ENCODE measurements at regions not wholly inside any gene's neighbourhood (a gene's known extent, or its start where the extent isn't known, plus 50 kb on each side); places are given as distances from the start of the nearest gene placed in this dataset.
"Not testable (repeated sequence)": the region's sequence is repeated elsewhere in the genome, so short reads cannot be mapped to it uniquely, and the experiment has no call there.

GRCh38 chr14:89484051-89484844, 67.2 kb upstream of the FOXN3 start:
- no peaks in the 10 kb centered on the region for H3K4me1 ChIP-seq (ENCODE audit: insufficient read depth, low read length)
- no peaks in the 10 kb centered on the region for H3K9me3 ChIP-seq (ENCODE audit: control insufficient read depth, insufficient read depth, low read length)
- no peaks in the 10 kb centered on the region for H3K36me3 ChIP-seq (ENCODE audit: insufficient read depth, low read length)
- no peak overlapping the region for H3K9ac ChIP-seq (ENCODE audit: low read depth, low read length)

DNA sequence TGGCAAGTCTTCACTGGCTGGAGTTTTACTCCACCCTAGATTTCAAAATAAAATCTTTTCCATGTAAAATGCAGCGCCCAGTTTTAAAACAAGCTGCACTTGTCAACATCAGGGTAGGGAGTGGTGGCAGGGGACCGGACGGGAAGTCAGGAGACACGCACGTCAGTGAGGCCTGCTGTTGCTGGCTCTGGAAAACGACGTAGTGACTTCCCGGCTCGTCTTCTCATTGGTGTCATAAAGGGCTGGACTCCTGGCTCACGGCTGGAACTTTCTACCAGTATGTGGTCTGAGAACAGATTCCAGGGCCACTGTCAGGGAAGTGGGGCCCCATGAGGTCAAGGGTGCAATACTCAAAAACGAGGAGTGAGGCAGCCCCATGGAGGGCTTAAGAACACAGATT, 64.2 kb upstream of the FOXN3 start:
- Histone ChIP-seq H3K9me3 (ENCODE audit: control insufficient read depth, insufficient read depth, low read length) (no peaks in the 10 kb centered on the region), H3K36me3 (ENCODE audit: insufficient read depth, low read length) (no peaks in the 10 kb centered on the region), H3K4me1 (ENCODE audit: insufficient read depth, low read length) (no peaks in the 10 kb centered on the region), H3K9ac (ENCODE audit: low read depth, low read length) (no peak overlapping the region)

DNA sequence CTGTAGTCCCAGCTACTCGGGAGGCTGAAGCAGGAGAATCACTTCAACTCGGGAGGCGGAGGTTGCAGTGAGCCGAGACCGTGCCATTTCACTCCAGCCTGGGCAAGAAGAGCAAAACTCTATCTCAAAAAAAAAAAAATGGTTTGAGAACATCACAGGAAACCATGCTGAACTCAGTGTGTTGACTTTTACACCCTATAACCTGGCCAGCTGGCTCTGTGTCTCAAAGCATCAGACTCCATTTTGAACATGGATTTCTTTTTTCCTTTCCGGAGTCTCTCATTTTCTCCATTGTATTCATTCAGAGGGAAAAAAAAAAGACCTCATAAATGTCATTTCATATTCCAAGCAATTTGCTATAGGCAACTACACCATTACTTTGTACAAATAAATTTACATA, 63.2 kb upstream of the FOXN3 start:
- Histone ChIP-seq H3K9ac (ENCODE audit: low read depth, low read length) (no peak overlapping the region), H3K4me1 (ENCODE audit: insufficient read depth, low read length) (no peaks in the 10 kb centered on the region), H3K36me3 (ENCODE audit: insufficient read depth, low read length) (no peaks in the 10 kb centered on the region), H3K9me3 (ENCODE audit: control insufficient read depth, insufficient read depth, low read length) (no peaks in the 10 kb centered on the region)

DNA sequence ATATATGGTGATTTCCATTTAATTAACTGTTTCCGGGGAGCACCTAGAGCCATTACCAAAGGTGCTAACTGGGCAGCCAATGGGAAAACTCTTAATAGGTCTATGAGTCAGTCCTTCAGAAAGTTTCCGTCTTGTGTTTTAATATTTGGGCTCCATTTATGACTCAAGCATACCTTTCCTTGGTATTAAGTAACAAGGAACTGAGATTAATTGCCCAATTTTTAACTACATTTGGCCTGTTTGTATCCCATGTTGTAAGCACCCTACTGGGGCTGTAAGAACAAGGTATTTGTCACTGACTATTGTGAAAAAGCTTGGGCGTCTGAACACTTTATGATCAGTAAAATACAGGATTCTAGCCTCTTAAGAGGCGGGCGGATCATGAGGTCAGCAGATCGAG, 62.8 kb upstream of the FOXN3 start:
- Histone ChIP-seq H3K9ac (ENCODE audit: low read depth, low read length) (no peak overlapping the region), H3K9me3 (ENCODE audit: control insufficient read depth, insufficient read depth, low read length) (no peaks in the 10 kb centered on the region), H3K36me3 (ENCODE audit: insufficient read depth, low read length) (no peaks in the 10 kb centered on the region), H3K4me1 (ENCODE audit: insufficient read depth, low read length) (no peaks in the 10 kb centered on the region)

- H3K36me3 ChIP-seq (ENCODE audit: insufficient read depth, low read length) = no peaks in the 10 kb centered on the region
Observed at GRCh38 chr14:89477391-89477790, 60.4 kb upstream of the FOXN3 start.

DNA sequence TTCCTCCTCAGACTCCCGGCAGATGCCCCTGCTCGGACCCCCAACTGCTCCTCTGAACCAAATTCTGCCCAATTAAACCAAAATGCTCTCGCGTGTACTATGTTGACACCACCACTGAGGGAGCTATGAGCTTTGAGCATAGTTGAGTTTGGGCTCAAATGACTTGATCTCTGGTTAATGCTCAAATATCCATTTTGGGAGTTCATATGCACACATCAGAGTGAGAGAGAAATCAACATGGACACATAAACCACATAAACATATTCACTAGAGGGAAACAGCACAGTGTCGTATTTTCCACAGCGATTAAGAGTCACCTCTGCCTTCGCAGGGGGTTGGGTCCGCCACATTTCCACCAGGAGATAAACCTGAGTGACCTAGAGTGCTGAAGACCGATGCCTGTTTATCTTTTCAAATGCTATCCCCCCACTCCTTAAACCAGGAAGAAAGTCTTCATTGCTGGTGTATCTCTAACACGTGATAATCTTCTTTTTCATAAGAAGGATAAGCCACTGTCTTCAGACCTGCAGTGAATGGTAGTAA, 59.4 kb upstream of the FOXN3 start:
- Histone ChIP-seq H3K9me3 (ENCODE audit: control insufficient read depth, insufficient read depth, low read length) (no peaks in the 10 kb centered on the region), H3K4me1 (ENCODE audit: insufficient read depth, low read length) (no peaks in the 10 kb centered on the region), H3K9ac (ENCODE audit: low read depth, low read length) (no peak overlapping the region), H3K36me3 (ENCODE audit: insufficient read depth, low read length) (no peaks in the 10 kb centered on the region)

More at GRCh38 chr14:89477391-89477790, 60.4 kb upstream of the FOXN3 start:
- Histone ChIP-seq H3K9me3 (ENCODE audit: control insufficient read depth, insufficient read depth, low read length) (no peaks in the 10 kb centered on the region), H3K4me1 (ENCODE audit: insufficient read depth, low read length) (no peaks in the 10 kb centered on the region), H3K9ac (ENCODE audit: low read depth, low read length) (no peak overlapping the region)

DNA sequence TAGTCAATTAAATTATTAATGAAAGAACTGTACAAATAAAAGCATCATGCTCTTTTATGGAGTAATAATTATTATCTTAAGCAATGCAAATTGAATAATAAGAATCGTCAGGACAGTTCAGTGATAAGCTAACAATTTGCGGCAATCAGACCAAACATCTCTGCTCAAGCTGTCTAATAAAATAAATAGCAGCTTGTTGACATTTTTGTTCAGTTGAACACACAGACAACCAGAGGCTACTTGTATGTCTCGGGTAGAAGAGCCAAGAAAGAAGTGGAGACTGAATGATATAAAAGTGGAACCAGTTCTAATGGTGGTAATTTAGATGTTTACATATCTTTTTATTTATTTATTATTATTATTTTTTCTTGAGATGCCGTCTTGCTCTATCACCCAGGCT, 57.4 kb upstream of the FOXN3 start:
- H3K9ac ChIP-seq (ENCODE audit: low read depth, low read length) = no peak overlapping the region
- no peaks in the 10 kb centered on the region for H3K9me3 ChIP-seq (ENCODE audit: control insufficient read depth, insufficient read depth, low read length)
- no peaks in the 10 kb centered on the region; the same call in 1 of the 2 replicates for H3K36me3 ChIP-seq (ENCODE audit: insufficient read depth, low read length)

GRCh38 chr14:89473989-89474388, 57.0 kb upstream of the FOXN3 start:
- no peaks in the 10 kb centered on the region for H3K4me1 ChIP-seq (ENCODE audit: insufficient read depth, low read length)
- no peak overlapping the region for H3K9ac ChIP-seq (ENCODE audit: low read depth, low read length)
- no peaks in the 10 kb centered on the region; the same call in 1 of the 2 replicates for H3K36me3 ChIP-seq (ENCODE audit: insufficient read depth, low read length)
- H3K9me3 ChIP-seq (ENCODE audit: control insufficient read depth, insufficient read depth, low read length) = no peaks in the 10 kb centered on the region

More for the DNA sequence above, 57.4 kb upstream of the FOXN3 start:
- H3K4me1 ChIP-seq (ENCODE audit: insufficient read depth, low read length) = no peaks in the 10 kb centered on the region

DNA sequence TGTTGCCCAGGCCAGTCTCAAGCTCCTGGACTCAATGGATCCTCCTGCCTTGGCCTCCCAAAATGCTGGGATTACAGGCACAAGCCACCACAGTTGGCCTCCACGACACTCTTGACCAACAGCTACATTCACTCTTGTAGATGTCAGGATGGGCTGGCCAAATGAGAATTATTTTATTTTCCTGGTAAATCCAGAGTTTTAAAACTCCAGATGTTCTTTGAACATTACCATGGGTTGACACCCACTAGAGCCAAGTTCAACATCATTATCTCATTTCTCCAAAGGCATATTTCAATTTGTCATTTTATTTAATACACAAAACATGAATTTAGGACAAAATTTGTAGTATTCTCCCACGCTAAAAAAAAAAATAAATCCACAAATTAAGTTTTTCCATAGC, 56.5 kb upstream of the FOXN3 start:
- H3K36me3 ChIP-seq (ENCODE audit: insufficient read depth, low read length) = no peaks in the 10 kb centered on the region; the same call in 1 of the 2 replicates
- no peak overlapping the region for H3K9ac ChIP-seq (ENCODE audit: low read depth, low read length)
- H3K4me1 ChIP-seq (ENCODE audit: insufficient read depth, low read length) = no peaks in the 10 kb centered on the region
- H3K9me3 ChIP-seq (ENCODE audit: control insufficient read depth, insufficient read depth, low read length) = no peaks in the 10 kb centered on the region

GRCh38 chr14:89470401-89470800, 53.4 kb upstream of the FOXN3 start:
- H3K9ac ChIP-seq (ENCODE audit: low read depth, low read length) = no peak overlapping the region
- no peaks in the 10 kb centered on the region for H3K9me3 ChIP-seq (ENCODE audit: control insufficient read depth, insufficient read depth, low read length)
- peaks cover 11% of the 10 kb centered on the region; the same call in 1 of the 2 replicates for H3K4me1 ChIP-seq (ENCODE audit: insufficient read depth, low read length)
- no peaks in the 10 kb centered on the region; the same call in 1 of the 2 replicates for H3K36me3 ChIP-seq (ENCODE audit: insufficient read depth, low read length)

GRCh38 chr14:89469210-89470198, 52.5 kb upstream of the FOXN3 start:
- H3K4me1 ChIP-seq (ENCODE audit: insufficient read depth, low read length) = peaks cover 11% of the 10 kb centered on the region; the same call in 1 of the 2 replicates
- no peaks in the 10 kb centered on the region; the same call in 1 of the 2 replicates for H3K36me3 ChIP-seq (ENCODE audit: insufficient read depth, low read length)
- H3K9me3 ChIP-seq (ENCODE audit: control insufficient read depth, insufficient read depth, low read length) = no peaks in the 10 kb centered on the region
- H3K9ac ChIP-seq (ENCODE audit: low read depth, low read length) = no peak overlapping the region

DNA sequence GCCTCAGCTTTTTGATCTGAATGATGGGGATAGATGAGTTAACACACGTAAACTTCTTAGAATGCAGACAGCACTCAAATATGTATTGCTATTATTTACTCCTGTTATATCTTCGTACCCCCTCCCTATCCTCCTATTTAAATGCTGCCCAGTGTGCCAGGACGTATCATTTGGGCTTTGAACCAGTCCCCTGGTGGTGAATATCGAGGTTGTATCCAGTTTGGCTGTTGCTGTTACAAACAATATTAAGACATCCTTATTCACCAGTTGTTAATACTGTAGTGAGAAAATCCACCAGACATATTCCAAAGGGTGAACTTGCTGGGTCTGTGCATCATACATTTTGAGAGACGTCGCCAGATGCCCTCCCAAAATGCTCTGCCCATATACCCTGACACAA, 51.5 kb upstream of the FOXN3 start:
- Histone ChIP-seq H3K4me1 (ENCODE audit: insufficient read depth, low read length) (peaks cover 11% of the 10 kb centered on the region; the same call in 1 of the 2 replicates), H3K9me3 (ENCODE audit: control insufficient read depth, insufficient read depth, low read length) (no peaks in the 10 kb centered on the region), H3K36me3 (ENCODE audit: insufficient read depth, low read length) (no peaks in the 10 kb centered on the region; the same call in 1 of the 2 replicates), H3K9ac (ENCODE audit: low read depth, low read length) (no peak overlapping the region)

- not testable (repeated sequence) for H3K9me3 ChIP-seq (ENCODE audit: control insufficient read depth, insufficient read depth, low read length); H3K36me3 ChIP-seq (ENCODE audit: insufficient read depth, low read length); H3K9ac ChIP-seq (ENCODE audit: low read depth, low read length)
- H3K4me1 ChIP-seq (ENCODE audit: insufficient read depth, low read length) = peaks cover 11% of the 10 kb centered on the region; the same call in 1 of the 2 replicates
Observed at GRCh38 chr14:89468030-89468429, 51.0 kb upstream of the FOXN3 start.

GRCh38 chr14:89466944-89467343, 49.9 kb upstream of the FOXN3 start:
- Histone ChIP-seq H3K9me3 (ENCODE audit: control insufficient read depth, insufficient read depth, low read length) (no peaks in the 10 kb centered on the region), H3K4me1 (ENCODE audit: insufficient read depth, low read length) (peaks cover 11% of the 10 kb centered on the region; the same call in 1 of the 2 replicates), H3K36me3 (ENCODE audit: insufficient read depth, low read length) (no peaks in the 10 kb centered on the region; the same call in 1 of the 2 replicates), H3K9ac (ENCODE audit: low read depth, low read length) (no peak overlapping the region)
